OCI-LY3 (cell line): ENCODE measurements at regions not wholly inside any gene's neighbourhood (a gene's known extent, or its start where the extent isn't known, plus 50 kb on each side); places are given as distances from the start of the nearest gene placed in this dataset.

ENCODE experiments used
- H2AFZ ChIP-seq: fragments of 200-600, 300-600 bp; shearing (Covaris generic); 2 replicates; pipeline ENCODE4 v1.6.0; 2014; ENCODE audit warnings: antibody characterized with exemption, low read depth, low read length
- H3K27ac ChIP-seq: fragments of 200-600, 300-600 bp; sonication (generic); 2 replicates; pipeline ENCODE4 v1.5.1; 2014; ENCODE audit warnings: mild to moderate bottlenecking, low read length, moderate library complexity, mixed read lengths
- H3K27me3 ChIP-seq: fragments of 200-600, 300-600 bp; sonication (generic); 2 replicates; pipeline ENCODE4 v1.6.1; 2014; ENCODE audit warnings: low read depth, low read length, mixed read lengths
- H3K36me3 ChIP-seq: fragments of 200-600, 300-600 bp; sonication (generic); replicated peaks from 2 replicates; pipeline ENCODE3; 2014; ENCODE audit warnings: low read depth, low read length, mixed read lengths
- H3K4me1 ChIP-seq: fragments of 300-600, 200-600 bp; sonication (generic); 2 replicates; pipeline ENCODE4 v1.6.1; 2014; ENCODE audit warnings: low read length, mixed read lengths
- H3K4me2 ChIP-seq: fragments of 200-600, 300-600 bp; sonication (generic); 2 replicates; pipeline ENCODE4 v1.6.1; 2014; ENCODE audit warnings: low read length, mixed read lengths
- H3K4me3 ChIP-seq: fragments of 300-600, 200-600 bp; sonication (generic); 2 replicates; pipeline ENCODE4 v1.5.1; 2014; ENCODE audit warnings: antibody characterized with exemption, mild to moderate bottlenecking, low read length, moderate library complexity
- H3K79me2 ChIP-seq: fragments of 300-600, 200-600 bp; shearing (Covaris generic); 2 replicates; pipeline ENCODE4 v1.6.1; 2014; ENCODE audit warnings: mild to moderate bottlenecking, low read length, mixed read lengths
- H3K9ac ChIP-seq: fragments of 300-600, 200-600 bp; shearing (Covaris generic); 2 replicates; pipeline ENCODE4 v1.6.0; 2014; ENCODE audit warnings: mild to moderate bottlenecking, low read length, moderate library complexity
- H3K9me3 ChIP-seq: fragments of 200-600, 300-600 bp; shearing (Covaris generic); 2 replicates; pipeline ENCODE4 v1.6.1; 2014; ENCODE audit warnings: low read length, mixed read lengths; ENCODE audit not compliant: insufficient read depth
- H4K20me1 ChIP-seq: fragments of 200-600, 300-600 bp; sonication (generic); 2 replicates; pipeline ENCODE4 v1.6.1; 2016; ENCODE audit warnings: low read length, mixed read lengths; ENCODE audit not compliant: insufficient read depth
- EZH2phosphoT487 ChIP-seq: fragments of 200-600 bp; shearing (Covaris generic); IDR thresholded peaks from 2 replicates; pipeline ENCODE4 v1.6.1; 2018; ENCODE audit warnings: antibody characterized with exemption, mixed run types, low read depth
- TF ChIP-seq, protein P1 (sequence below): fragments of 200-600, 300-600 bp; sonication (generic); IDR thresholded peaks from 2 replicates; pipeline ENCODE4 v1.5.1; 2014; ENCODE audit warnings: antibody characterized with exemption, low read length, low read depth

DNA sequence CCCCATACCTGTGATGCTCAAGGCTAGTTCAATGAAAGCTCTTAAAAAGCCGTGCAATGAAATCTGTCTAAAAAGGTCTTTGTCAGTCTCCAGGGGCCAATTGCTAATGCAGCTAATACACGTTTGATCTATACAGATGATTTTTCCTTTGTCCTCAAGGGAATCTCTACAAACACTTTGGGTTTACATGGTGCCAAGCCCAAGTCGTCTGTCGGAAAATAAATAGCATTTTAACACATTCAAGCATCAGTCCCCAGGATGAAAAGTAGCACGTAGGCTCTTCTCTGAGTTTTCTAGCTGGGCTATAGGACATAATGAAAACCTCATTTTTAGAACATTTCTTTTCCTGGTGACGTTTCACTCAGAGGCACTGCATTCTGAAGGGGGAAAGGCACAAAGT is 477.4 kb upstream of the WWC1 start:
- no peaks in the 10 kb centered on the region for H3K9me3 ChIP-seq
- H3K4me2 ChIP-seq = no peak overlapping the region
- H2AFZ ChIP-seq = no peak overlapping the region
- H3K4me3 ChIP-seq = no peak overlapping the region
- no peak overlapping the region for H3K9ac ChIP-seq
- H4K20me1 ChIP-seq = no peaks in the 10 kb centered on the region
- H3K36me3 ChIP-seq = no peaks in the 10 kb centered on the region
- no peaks in the 10 kb centered on the region for H3K79me2 ChIP-seq
- H3K27ac ChIP-seq = no peak overlapping the region
- H3K27me3 ChIP-seq = peaks cover 2% of the 10 kb centered on the region; the same call in 1 of the 2 replicates
- TF ChIP-seq, protein P1, sequence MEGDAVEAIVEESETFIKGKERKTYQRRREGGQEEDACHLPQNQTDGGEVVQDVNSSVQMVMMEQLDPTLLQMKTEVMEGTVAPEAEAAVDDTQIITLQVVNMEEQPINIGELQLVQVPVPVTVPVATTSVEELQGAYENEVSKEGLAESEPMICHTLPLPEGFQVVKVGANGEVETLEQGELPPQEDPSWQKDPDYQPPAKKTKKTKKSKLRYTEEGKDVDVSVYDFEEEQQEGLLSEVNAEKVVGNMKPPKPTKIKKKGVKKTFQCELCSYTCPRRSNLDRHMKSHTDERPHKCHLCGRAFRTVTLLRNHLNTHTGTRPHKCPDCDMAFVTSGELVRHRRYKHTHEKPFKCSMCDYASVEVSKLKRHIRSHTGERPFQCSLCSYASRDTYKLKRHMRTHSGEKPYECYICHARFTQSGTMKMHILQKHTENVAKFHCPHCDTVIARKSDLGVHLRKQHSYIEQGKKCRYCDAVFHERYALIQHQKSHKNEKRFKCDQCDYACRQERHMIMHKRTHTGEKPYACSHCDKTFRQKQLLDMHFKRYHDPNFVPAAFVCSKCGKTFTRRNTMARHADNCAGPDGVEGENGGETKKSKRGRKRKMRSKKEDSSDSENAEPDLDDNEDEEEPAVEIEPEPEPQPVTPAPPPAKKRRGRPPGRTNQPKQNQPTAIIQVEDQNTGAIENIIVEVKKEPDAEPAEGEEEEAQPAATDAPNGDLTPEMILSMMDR = no peak
- TF ChIP-seq EZH2phosphoT487 = no peak
- peaks cover under 1% of the 10 kb centered on the region; the same call in 1 of the 2 replicates for H3K4me1 ChIP-seq

DNA sequence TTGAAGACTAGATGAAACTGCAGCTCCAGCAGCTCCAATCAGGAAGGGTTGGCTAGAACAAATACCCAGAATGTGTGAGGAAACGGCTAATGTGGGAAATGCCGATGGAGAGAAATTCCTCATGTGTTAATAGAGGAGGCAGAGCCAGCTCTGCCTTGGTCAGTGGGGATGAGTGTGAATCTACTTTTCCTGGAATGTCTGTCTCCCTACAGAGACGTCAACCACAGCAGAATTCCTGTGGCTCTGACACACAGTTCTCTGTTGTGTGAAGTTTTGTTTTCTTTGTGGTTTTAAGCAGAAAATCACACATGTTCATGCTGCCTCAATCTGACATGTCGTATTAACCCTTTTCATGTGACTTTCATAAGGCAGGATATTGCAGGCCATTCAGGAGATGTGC is 476.6 kb upstream of the WWC1 start:
- Histone ChIP-seq H3K79me2 (no peaks in the 10 kb centered on the region), H4K20me1 (no peaks in the 10 kb centered on the region), H3K9me3 (no peaks in the 10 kb centered on the region), H2AFZ (no peak overlapping the region), H3K4me1 (peaks cover 7% of the 10 kb centered on the region; the same call in 1 of the 2 replicates), H3K36me3 (no peaks in the 10 kb centered on the region), H3K27ac (no peak overlapping the region), H3K9ac (no peak overlapping the region), H3K27me3 (peaks cover 2% of the 10 kb centered on the region; the same call in 1 of the 2 replicates), H3K4me3 (no peak overlapping the region), H3K4me2 (no peak overlapping the region)
- TF ChIP-seq, protein P1 = no peak
- no peak for TF ChIP-seq EZH2phosphoT487

DNA sequence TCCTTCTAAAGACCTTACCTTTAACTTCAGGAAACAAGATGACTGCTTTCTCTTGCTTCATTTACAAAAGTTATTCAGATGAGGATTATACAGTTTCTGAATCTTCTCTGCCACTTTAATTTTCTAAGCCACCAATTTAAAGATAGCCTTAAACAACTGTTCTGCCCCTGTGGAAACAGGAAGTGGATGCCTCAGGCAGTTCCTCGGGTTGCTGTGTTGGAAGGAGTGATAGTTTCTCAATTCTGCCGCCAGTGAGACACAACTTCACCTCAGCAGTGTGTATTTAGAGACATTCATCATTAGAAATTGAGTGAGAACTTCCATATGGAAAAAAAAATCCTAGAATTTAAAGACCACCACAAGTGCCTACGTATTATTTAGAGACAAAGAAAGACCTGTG is 475.1 kb upstream of the WWC1 start:
- Histone ChIP-seq H4K20me1 (no peaks in the 10 kb centered on the region), H3K9ac (no peak overlapping the region), H3K4me1 (peaks cover 7% of the 10 kb centered on the region; the same call in 1 of the 2 replicates), H3K27ac (no peak overlapping the region), H3K79me2 (no peaks in the 10 kb centered on the region), H3K9me3 (no peaks in the 10 kb centered on the region), H3K36me3 (no peaks in the 10 kb centered on the region), H2AFZ (no peak overlapping the region), H3K4me2 (no peak overlapping the region), H3K4me3 (no peak overlapping the region), H3K27me3 (peaks cover 2% of the 10 kb centered on the region)
- TF ChIP-seq EZH2phosphoT487 = no peak
- TF ChIP-seq, protein P1 = no peak

DNA sequence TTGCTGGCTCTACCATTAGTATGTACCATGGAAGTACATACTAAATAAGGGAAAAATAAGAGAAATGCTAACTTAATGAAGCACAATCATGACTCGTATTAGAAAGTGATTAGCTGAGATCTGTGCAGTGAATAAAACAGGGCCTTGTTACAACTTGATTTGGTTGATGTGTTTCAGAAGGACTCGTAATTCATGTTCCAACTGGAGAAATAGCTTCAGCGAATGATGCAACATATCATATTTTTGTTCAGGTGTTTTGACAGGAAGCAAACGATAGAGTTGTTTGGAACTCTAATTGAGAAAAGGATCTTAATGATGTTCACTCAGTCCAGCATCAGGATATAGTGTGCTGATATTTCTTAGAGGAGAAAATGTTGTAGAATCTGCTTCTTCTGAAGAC is 474.6 kb upstream of the WWC1 start:
- no peak overlapping the region for H3K4me2 ChIP-seq
- no peak overlapping the region for H3K27ac ChIP-seq
- TF ChIP-seq, protein P1 = no peak
- no peak for TF ChIP-seq EZH2phosphoT487
- H3K4me1 ChIP-seq = peaks cover 7% of the 10 kb centered on the region; the same call in 1 of the 2 replicates
- no peak overlapping the region for H2AFZ ChIP-seq
- no peaks in the 10 kb centered on the region for H3K9me3 ChIP-seq
- no peak overlapping the region for H3K4me3 ChIP-seq
- no peaks in the 10 kb centered on the region for H3K79me2 ChIP-seq
- H4K20me1 ChIP-seq = no peaks in the 10 kb centered on the region
- no peak overlapping the region for H3K9ac ChIP-seq
- H3K36me3 ChIP-seq = no peaks in the 10 kb centered on the region
- H3K27me3 ChIP-seq = peaks cover 2% of the 10 kb centered on the region
